HG03139 (cell line): ENCODE measurements at regions not wholly inside any gene's neighbourhood (a gene's known extent, or its start where the extent isn't known, plus 50 kb on each side); places are given as distances from the start of the nearest gene placed in this dataset.

Source experiments
- ATAC-seq: cut with Tn5 transposase; IDR thresholded peaks from one replicate; pipeline ENCODE4 v1.9.1; 2021; ENCODE audit not compliant: unreplicated experiment

GRCh38 chr12:13691598-13691997, 289.8 kb downstream of the GRIN2B start:
- ATAC-seq = no peak

GRCh38 chr12:13687633-13688032, 293.8 kb downstream of the GRIN2B start:
- no peak for ATAC-seq

DNA sequence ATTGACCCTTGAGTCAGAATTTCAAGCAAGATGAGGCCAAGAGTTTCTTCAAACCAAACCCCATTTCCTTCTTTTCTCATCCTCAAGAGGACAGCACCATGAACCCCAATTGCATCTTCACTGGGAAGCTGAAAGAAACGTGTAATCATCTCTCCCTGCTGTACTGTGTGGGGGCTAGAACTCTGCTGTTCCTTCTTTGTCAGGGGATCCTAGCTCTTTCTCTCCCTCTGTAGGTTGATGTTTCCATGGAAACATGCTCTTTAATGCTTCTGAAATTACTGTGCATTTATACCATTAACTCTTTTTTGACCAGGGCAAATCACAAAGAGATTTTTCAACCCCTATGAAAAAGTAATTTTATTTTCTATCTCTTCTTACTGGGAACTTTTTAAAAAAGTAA, 295.1 kb downstream of the GRIN2B start:
- no peak for ATAC-seq

DNA sequence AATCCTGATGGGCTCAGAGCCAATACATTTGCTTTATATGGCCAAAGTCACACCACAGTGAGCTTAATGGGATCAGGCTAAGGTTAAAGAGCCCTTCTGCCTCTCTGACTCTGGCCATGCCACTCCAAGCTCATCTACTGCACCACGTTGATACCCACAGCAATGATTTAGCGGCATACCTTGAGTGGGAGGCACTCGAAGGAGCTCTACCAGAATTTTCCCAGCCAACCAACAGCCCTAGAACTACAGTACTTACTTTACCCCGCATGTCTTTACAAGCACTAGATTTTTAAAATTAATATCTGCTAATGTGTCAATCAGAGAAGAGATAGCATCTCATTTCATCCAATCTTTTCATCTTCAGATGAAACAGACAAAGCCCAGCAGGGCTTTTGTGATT, 300.5 kb downstream of the GRIN2B start:
- no peak for ATAC-seq

GRCh38 chr12:13676880-13677279, 304.5 kb downstream of the GRIN2B start:
- ATAC-seq = no peak

DNA sequence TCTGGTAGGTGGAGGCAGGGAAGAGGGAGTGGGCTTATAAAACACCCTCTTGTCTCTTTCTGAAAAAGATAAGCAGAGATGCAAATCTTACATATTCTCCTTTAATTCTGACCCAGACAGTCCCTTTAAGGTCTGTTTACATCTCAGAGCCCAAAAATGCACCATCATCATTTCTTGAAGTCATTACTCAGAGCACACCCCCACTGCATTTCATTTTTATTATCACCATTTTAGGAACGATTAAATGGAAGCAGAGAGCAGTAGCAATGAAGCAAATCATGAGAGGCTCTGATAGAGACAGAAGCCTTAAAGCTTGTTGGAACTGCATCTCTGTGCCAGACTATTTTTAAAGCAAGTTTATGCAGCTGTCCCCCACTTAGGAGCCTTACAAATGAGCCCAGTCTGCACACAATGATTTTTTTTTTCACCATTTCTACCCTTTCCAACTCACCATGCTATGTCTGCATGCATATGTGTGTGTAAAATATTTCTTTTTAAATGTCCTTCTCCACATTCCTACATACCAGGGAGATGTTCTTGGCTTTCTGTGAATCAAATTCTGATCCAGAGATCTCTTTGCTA, 311.0 kb downstream of the GRIN2B start:
- no peak for ATAC-seq

DNA sequence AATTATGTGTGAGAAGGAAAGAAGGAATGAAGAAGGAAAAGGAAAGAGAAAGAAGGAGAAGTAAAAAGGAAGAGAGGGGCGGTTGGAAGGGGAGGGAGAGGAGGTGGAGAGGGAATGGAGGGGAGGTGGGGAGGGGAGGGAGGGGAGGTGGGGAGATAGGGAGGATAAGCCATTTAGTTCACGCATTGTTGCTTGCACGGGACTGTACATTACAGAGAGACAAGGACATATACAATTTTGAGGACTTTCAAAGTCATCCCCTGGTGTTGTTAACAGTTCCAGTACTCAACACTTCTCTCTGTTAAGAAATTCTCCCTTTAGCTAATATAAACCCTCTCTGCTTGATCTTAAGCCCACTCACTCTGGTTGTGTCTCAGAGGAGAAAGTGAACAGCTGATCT, 312.5 kb downstream of the GRIN2B start:
- no peak for ATAC-seq

DNA sequence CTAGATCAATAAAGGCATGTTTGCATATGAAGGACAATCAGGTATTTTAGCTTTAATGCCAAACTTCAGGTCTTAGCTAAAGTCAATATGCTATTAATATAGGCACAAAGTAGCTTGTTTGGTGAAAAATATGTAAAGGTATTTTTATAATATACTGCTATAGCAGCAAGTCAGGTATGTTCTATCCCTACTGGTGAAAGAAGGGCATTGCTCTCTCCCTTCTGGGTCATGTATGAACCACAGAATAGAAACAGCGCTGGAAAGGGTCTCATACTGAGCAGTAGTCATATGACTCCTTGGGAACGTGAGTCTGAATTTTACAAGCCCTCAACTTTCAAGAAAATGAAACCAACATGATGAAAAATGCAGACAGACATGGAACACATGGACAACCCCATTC, 314.6 kb downstream of the GRIN2B start:
- no peak for ATAC-seq

GRCh38 chr12:13661005-13661887, 320.2 kb downstream of the GRIN2B start:
- peak; percentile 75 for ATAC-seq

GRCh38 chr12:13654456-13654855, 326.9 kb downstream of the GRIN2B start:
- ATAC-seq = no peak

- no peak for ATAC-seq
These were observed 329.3 kb downstream of the GRIN2B start for GRCh38 chr12:13652105-13652504.

DNA sequence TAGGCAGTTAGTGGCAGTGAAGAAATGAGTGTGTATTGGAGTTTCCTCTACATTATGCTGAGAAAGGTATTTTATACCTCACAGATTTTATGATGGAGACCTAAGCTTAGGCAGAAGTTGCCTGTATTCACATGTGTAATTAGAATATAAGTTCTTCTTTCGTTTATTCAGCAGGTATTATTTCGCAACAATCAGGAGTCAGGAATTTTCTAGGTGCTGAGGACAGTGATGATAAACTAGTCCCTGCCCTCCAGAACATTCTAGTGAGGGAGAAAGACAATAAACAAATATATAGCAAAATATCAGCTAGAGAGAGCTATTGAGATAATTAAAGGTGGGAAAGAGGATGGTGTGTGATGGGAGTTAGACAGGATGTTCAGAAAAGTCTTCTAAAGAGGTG, 345.7 kb downstream of the GRIN2B start:
- ATAC-seq = no peak

- ATAC-seq = no peak
These were observed 349.5 kb downstream of the GRIN2B start for GRCh38 chr12:13631873-13632272.

- no peak for ATAC-seq
These were observed 351.0 kb downstream of the GRIN2B start for GRCh38 chr12:13630354-13630753.

GRCh38 chr12:13628067-13628466, 353.3 kb downstream of the GRIN2B start:
- no peak for ATAC-seq

DNA sequence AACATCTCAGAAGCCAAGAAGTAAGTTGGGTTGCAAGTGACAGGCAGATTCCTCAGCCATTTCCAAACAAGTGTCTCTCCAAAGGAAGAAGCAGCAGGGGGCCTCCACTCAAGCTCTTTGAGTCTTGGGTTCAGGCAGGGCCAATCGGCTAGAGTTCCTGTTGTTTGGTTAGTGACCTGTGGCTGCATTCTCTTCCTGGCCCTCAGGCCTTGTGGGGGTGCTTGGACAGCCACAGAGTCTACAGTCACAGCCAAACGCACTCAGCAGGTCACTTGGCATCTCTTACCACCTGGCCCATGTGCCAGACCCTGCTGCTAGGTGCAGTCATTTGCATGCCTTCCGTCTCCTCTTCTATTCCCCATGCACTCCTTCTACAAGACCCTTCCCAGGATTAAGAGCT, 353.9 kb downstream of the GRIN2B start:
- ATAC-seq = no peak

DNA sequence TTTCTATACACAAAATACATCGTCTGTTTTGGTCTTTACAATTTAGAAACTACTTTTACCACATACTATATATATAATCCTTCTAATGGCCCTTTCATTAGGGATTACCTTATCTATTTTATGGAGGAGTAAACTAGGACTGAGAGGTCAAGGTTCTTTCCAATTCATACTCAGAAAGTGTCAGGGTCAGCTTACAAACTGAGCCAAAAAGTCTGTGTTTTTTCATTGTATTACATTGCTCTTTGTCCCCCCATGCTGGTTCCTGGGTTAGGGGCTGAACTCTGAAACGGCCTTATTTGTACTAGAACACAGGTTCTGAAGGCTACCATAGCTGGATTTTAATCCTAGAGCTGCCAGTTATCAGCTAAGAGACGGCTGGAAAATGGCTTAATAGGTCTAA, 368.1 kb downstream of the GRIN2B start:
- ATAC-seq = no peak

DNA sequence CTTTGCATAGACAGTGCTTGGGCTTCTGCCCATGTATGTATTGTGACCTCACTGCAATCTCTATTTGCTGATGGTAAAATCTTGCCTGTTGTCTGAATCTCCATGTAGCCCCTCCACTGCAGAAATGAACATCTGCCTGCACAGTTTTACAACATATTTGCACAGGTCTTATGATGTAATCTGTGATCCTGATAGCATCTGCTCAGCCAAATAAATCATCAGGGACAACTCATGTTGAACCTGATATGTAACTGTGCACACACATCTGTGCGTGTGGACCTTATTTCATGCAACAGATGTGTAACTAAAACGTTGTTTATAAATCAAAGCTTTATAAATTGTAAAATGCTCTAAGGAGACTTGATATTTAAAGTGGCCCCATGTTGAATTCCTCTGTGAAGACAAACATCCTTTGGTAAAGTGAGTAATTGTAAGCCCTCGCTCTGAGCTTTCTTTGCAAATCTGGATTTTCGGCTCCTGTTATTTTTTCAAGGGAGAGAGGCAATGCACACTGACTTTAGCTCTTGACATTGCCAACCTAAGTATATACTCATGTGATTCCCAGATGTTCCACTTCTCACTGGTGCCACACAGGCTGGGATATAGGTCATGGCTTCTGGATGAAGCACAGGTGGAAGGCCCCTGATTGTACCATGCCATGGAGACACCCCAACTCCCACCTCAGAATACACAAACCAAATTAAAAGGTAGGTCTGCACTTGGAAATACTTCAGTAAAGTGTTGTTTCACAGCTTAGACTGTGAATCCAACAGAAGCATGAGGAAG, 371.3 kb downstream of the GRIN2B start:
- no peak for ATAC-seq

GRCh38 chr12:13606290-13606689, 375.1 kb downstream of the GRIN2B start:
- no peak for ATAC-seq

DNA sequence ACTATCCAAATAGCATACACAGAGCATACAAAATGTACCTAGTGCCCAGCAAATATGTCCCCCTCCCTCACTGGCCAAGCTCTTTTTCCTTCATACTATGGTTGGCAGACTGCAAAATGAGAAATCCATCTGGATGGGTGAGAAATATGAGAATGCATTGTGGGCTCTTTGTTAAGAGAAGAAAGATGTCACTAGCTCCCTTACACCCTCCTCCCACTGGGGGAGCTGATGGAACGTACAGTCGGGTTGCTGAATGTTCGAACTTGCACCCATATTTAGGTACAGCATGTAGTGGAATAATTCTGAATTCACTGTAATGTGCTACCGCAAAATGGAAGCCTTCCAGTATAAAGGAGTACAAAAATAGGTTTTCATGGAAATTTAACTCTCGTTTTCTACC, 377.4 kb downstream of the GRIN2B start:
- ATAC-seq = no peak

- ATAC-seq = no peak
These were observed 379.2 kb downstream of the GRIN2B start for GRCh38 chr12:13602172-13602571.

DNA sequence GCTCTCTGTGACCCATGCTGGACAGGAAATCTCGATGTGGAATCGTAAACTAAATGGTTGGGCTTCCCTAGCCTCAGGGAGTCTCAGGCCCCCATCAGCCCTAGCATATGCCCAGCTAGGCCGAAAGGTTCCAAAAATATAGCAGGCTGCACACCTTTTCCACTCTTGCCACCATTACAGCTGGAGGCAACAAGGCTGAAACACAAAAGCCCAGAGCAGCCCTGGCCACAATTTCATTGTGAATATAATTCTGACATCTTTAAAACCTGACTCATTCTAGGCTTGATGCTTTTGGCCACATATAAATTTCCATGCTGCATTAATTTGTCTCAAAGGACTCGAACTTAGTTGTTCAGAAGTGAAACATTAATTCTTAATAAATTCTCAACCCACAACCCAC, 382.2 kb downstream of the GRIN2B start:
- ATAC-seq = no peak
